NCI-H187 (cell line): ENCODE measurements at regions not wholly inside any gene's neighbourhood (a gene's known extent, or its start where the extent isn't known, plus 50 kb on each side); places are given as distances from the start of the nearest gene placed in this dataset.
"Not testable (repeated sequence)": the region's sequence is repeated elsewhere in the genome, so short reads cannot be mapped to it uniquely, and the experiment has no call there.

ENCODE experiments used
- DNase-seq, 2 experiments: peaks; one replicate each; lab custom pipeline; 2025; lab: John Stamatoyannopoulos, UW

- DNase-seq = no peak
These were observed 810.1 kb downstream of the FSCB start for GRCh38 chr14:43697003-43697402.

- DNase-seq = no peak
These were observed 814.4 kb downstream of the FSCB start for GRCh38 chr14:43692706-43693105.

- DNase-seq = no peak
These were observed 819.2 kb downstream of the FSCB start for GRCh38 chr14:43687921-43688320.

GRCh38 chr14:43677581-43677980, 829.5 kb downstream of the FSCB start:
- no peak for DNase-seq

- DNase-seq = no peak
These were observed 832.8 kb downstream of the FSCB start for GRCh38 chr14:43674273-43674672.

GRCh38 chr14:43671716-43672485, 835.2 kb downstream of the FSCB start:
- no peak for DNase-seq

- no peak for DNase-seq
These were observed 837.7 kb downstream of the FSCB start for GRCh38 chr14:43669355-43669754.

GRCh38 chr14:43665570-43666267, 841.4 kb downstream of the FSCB start:
- no peak for DNase-seq

- not testable (repeated sequence) for DNase-seq
These were observed 851.9 kb downstream of the FSCB start for GRCh38 chr14:43655194-43655593.

GRCh38 chr14:43651896-43652295, 855.2 kb downstream of the FSCB start:
- no peak for DNase-seq

- DNase-seq = no peak
These were observed 855.8 kb downstream of the FSCB start for GRCh38 chr14:43651185-43651787.

- no peak for DNase-seq
These were observed 857.6 kb downstream of the FSCB start for GRCh38 chr14:43649508-43649907.

GRCh38 chr14:43647302-43647701, 859.8 kb downstream of the FSCB start:
- DNase-seq = no peak

- DNase-seq = no peak
These were observed 866.3 kb downstream of the FSCB start for GRCh38 chr14:43640718-43641267.

- DNase-seq = no peak
These were observed 881.8 kb downstream of the FSCB start for GRCh38 chr14:43625294-43625693.

- no peak for DNase-seq
These were observed 885.8 kb downstream of the FSCB start for GRCh38 chr14:43621282-43621681.

GRCh38 chr14:43595096-43595772, 911.8 kb downstream of the FSCB start:
- no peak for DNase-seq

GRCh38 chr14:43591776-43592175, 915.3 kb downstream of the FSCB start:
- no peak for DNase-seq

- DNase-seq = no peak
These were observed 919.9 kb downstream of the FSCB start for GRCh38 chr14:43587183-43587582.

- DNase-seq = no peak
These were observed 927.4 kb downstream of the FSCB start for GRCh38 chr14:43579671-43580070.

- DNase-seq = no peak
These were observed 939.1 kb downstream of the FSCB start for GRCh38 chr14:43568022-43568421.

- DNase-seq = no peak
These were observed 958.7 kb downstream of the FSCB start for GRCh38 chr14:43548368-43548767.
